RWPE1 (cell line): ENCODE measurements at regions not wholly inside any gene's neighbourhood (a gene's known extent, or its start where the extent isn't known, plus 50 kb on each side); places are given as distances from the start of the nearest gene placed in this dataset.

Experiments
- CTCF ChIA-PET: fragments of 350-600 bp; sonication (Branson Sonifier 250); formaldehyde crosslinking; extraction: SDS; loops from one replicate; lab custom pipeline; 2021; lab: Yijun Ruan, JAX
- POLR2A ChIA-PET: fragments of 400-600 bp; formaldehyde crosslinking; extraction: SDS; loops from one replicate; lab custom pipeline; 2020; ENCODE audit warnings: antibody characterized with exemption; ENCODE audit not compliant: low non-redundant PET; lab: Yijun Ruan, JAX
- DNase-seq: peaks from one replicate; pipeline ENCODE4 v3.0.0; 2012; ENCODE audit warnings: low spot score
- H3K27ac ChIP-seq: fragments of 450-650 bp; 2 replicates; pipeline ENCODE4 v1.5.1; 2017
- CTCF ChIP-seq: fragments of 450-650 bp; conservative IDR thresholded peaks from 2 replicates; pipeline ENCODE4 v1.5.1; 2017; ENCODE audit warnings: low read depth, mild to moderate bottlenecking

- CTCF ChIA-PET: no interaction called here
- POLR2A ChIA-PET: no interaction called here
- H3K27ac ChIP-seq: no peak overlapping the region
- DNase-seq: no peak
- no peak for TF ChIP-seq CTCF
Measured at GRCh38 chr6:140758169-140758877, 1374.4 kb upstream of the GJE1 start.

- TF ChIP-seq CTCF: no peak
- CTCF ChIA-PET: interaction anchor here (0.6 to 0.7 kb wide), 2 partner anchors 12 to 290 kb away, joined by 3 read pairs; no protein-coding TSS in a partner anchor
- POLR2A ChIA-PET: no interaction called here
- H3K27ac ChIP-seq: no peak overlapping the region
- no peak for DNase-seq
Measured at GRCh38 chr6:140752234-140752633, 1377.8 kb upstream of the CITED2 start.

GRCh38 chr6:140747114-140747513, 1372.7 kb upstream of the CITED2 start:
- TF ChIP-seq CTCF: no peak
- ChIA-PET CTCF (no interaction called here), POLR2A (no interaction called here)
- no peak overlapping the region for H3K27ac ChIP-seq
- no peak for DNase-seq

- ChIA-PET CTCF (interaction anchor here (0.7 kb wide), 1 partner anchor 88 kb away, joined by 3 read pairs; no protein-coding TSS in a partner anchor), POLR2A (no interaction called here)
- peak; percentile 10 for DNase-seq
- H3K27ac ChIP-seq: no peak overlapping the region
- no peak for TF ChIP-seq CTCF
Measured at GRCh38 chr6:140744659-140745320, 1370.3 kb upstream of the CITED2 start.

- ChIA-PET POLR2A (no interaction called here), CTCF (no interaction called here)
- no peak overlapping the region for H3K27ac ChIP-seq
- TF ChIP-seq CTCF: no peak
- no peak for DNase-seq
Measured at GRCh38 chr6:140736231-140736630, 1361.8 kb upstream of the CITED2 start.

GRCh38 chr6:140732991-140733390, 1358.5 kb upstream of the CITED2 start:
- H3K27ac ChIP-seq: no peak overlapping the region
- ChIA-PET CTCF (no interaction called here), POLR2A (no interaction called here)
- DNase-seq: no peak
- TF ChIP-seq CTCF: no peak
